PC-3 (cell line): ENCODE measurements at regions not wholly inside any gene's neighbourhood (a gene's known extent, or its start where the extent isn't known, plus 50 kb on each side); places are given as distances from the start of the nearest gene placed in this dataset.

Experiments
- EZH2 ChIP-seq: fragments of 300-600 bp; sonication (generic); IDR thresholded peaks from one replicate; pipeline ENCODE4 v1.6.1; 2017; ENCODE audit warnings: antibody characterized with exemption, mild to moderate bottlenecking, low read length; ENCODE audit not compliant: unreplicated experiment
- EZH2phosphoT487 ChIP-seq: fragments of 300-600 bp; sonication (generic); IDR thresholded peaks from 2 replicates; pipeline ENCODE4 v1.6.1; 2018; ENCODE audit warnings: mild to moderate bottlenecking, antibody characterized with exemption, low read length, borderline replicate concordance
- TF ChIP-seq, protein P1 (sequence below): fragments of 300-600 bp; sonication (generic); conservative IDR thresholded peaks from 2 replicates; pipeline ENCODE4 v1.5.1; 2017; ENCODE audit warnings: antibody characterized with exemption, low read depth, mild to moderate bottlenecking, low read length

DNA sequence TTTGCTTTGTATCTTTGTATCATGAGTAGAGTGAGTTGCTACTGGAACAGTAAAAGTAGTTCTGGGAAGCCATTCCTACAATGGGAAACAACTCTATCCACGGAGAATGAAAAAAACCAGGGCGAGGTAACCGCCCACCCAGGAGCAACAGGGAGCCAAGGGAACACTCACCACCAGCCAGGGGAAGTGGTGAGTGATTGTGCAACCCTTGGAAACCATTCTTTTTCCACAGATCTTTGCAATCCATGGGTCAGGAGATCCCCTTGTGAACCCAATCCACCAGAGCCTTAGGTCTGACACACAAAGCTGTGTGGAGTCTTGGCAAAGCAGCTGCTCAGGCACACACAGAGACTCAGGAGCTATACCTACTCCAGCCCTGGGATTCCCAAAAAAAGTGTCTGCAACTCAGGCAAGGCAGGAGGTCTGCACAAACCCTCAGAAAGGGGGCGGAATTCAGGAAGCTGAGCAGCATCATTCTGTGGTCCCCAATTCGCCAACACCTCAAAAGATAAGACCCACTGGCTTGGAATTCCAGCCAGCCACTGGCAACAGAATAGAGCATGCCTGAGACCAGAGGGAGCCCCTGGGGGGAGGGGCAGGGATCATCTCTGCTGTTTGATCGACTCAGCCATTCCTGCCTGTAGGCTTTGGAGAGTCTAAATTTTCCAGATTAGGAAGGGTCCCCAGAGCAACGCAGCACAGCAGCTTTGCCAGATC is 52.1 kb upstream of the PPFIA2 start:
- TF ChIP-seq, protein P1, sequence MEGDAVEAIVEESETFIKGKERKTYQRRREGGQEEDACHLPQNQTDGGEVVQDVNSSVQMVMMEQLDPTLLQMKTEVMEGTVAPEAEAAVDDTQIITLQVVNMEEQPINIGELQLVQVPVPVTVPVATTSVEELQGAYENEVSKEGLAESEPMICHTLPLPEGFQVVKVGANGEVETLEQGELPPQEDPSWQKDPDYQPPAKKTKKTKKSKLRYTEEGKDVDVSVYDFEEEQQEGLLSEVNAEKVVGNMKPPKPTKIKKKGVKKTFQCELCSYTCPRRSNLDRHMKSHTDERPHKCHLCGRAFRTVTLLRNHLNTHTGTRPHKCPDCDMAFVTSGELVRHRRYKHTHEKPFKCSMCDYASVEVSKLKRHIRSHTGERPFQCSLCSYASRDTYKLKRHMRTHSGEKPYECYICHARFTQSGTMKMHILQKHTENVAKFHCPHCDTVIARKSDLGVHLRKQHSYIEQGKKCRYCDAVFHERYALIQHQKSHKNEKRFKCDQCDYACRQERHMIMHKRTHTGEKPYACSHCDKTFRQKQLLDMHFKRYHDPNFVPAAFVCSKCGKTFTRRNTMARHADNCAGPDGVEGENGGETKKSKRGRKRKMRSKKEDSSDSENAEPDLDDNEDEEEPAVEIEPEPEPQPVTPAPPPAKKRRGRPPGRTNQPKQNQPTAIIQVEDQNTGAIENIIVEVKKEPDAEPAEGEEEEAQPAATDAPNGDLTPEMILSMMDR = no peak
- TF ChIP-seq EZH2 (no peak), EZH2phosphoT487 (no peak)
